CD1c-positive myeloid dendritic cell (primary cell): ENCODE measurements at regions not wholly inside any gene's neighbourhood (a gene's known extent, or its start where the extent isn't known, plus 50 kb on each side); places are given as distances from the start of the nearest gene placed in this dataset.
"Not testable (repeated sequence)": the region's sequence is repeated elsewhere in the genome, so short reads cannot be mapped to it uniquely, and the experiment has no call there.

ENCODE experiments used
- DNase-seq: peaks from one replicate; pipeline ENCODE4 v3.0.0-alpha.2; 2016; ENCODE audit errors: extremely low spot score

- no peak for DNase-seq
Observed at GRCh38 chr3:10625323-10625722, 119.9 kb upstream of the ATP2B2 start.

DNA sequence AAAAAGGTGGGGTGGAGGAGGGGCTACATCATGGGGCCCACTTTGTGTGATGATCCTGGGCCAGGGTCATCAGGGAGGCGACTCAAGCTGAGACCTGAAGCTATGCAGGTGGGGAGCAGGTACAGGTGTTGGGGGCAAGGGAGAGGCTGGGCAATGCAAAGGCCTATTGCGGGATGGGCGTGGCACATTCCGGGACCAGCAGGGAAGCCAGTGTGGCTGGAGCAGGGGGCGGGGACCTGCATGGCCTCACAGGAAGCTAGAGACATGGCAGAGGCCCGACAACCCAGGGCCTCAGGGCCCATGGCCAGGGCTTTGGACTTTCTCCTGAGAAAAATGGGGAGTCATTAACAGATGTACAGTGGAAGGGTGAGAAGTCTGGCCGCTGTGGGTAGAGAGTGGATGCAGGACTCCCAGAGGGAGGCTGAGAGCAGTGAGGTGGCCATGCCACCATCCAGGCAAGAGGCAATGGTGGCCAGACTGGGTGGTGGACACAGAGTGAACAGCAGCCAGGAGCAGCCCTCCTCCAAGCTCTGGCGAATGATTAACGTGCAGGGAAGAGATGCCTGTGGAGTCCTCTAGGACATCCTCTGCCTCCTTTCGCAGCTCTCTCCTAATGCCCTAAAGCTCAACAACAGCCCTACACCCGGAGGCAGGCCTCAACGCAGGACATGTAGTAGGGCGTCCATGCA lies 122.6 kb upstream of the ATP2B2 start:
- no peak for DNase-seq

- DNase-seq, result no peak
Observed at GRCh38 chr3:10628891-10629670, 123.7 kb upstream of the ATP2B2 start.

GRCh38 chr3:10629671-10630040 lies 124.3 kb upstream of the ATP2B2 start:
- no peak for DNase-seq

DNA sequence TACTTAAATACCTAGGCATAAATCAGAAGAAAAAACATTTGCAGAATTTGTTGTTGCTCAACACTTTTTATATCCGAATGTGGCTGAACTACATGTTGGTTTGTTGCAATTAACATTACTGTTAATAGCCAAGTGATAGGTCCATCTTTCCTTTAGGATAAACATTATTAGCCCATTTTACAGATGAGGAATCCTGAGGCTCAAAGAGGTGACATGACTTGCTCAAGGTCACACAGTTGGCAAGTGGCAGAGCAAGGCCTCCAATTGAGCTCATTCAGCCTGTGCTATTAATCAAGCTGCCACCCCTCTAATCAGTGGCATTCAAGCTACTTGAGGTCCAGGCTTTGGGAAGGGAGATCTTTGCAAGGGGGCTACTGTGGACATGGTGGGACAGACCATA lies 125.8 kb upstream of the ATP2B2 start:
- no peak for DNase-seq

DNA sequence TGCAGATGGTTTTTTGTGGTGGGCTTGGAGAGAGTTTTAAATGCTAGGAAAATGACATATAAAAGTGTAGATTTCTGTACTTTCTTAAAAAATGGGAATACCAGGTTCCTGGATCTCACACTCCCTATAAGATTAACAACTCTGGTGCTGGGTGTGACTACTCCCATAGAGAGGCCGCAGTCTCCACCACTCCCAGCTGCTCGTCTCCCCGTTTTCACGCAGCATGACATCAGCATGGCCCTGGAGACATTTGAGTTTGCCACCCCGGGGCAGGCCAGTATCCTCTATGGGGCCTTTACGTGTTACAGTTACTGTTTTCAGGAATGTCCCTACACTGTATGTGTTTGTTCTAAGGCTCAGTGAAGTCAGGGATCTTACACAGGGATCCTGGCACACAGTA lies 126.7 kb upstream of the ATP2B2 start:
- no peak for DNase-seq

- DNase-seq, result no peak
Observed at GRCh38 chr3:10632741-10633140, 127.4 kb upstream of the ATP2B2 start.

DNA sequence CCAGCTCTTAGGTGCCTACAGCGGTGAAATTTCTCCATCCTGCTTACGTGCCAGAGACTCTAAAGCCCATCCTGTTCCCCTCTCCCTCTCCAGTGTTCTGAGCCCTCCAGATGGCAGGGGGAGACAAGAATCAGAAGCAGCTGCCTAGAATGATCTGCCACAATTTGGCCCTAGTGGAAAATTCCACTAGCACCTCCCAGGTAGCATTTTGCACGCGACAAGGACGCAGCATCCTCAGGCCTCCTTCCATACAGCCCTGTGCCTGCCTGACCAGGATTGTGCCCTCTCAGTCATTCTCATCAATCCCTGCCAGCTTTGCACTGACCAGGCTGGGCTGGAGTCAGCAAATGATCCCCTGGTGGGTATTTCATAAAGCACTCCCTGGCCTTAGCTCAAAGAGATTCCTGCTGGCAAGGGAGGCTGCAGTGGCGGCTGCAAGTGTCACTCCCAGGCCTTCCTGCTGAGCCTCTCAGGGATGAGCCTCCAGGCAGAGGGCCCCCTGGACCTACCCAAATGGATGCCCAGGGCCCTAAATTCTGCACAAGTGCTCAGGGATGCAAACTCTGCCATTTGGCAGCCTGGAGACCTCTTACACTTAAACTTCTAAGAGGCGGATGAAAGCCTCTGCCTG lies 130.2 kb upstream of the ATP2B2 start:
- no peak for DNase-seq

DNA sequence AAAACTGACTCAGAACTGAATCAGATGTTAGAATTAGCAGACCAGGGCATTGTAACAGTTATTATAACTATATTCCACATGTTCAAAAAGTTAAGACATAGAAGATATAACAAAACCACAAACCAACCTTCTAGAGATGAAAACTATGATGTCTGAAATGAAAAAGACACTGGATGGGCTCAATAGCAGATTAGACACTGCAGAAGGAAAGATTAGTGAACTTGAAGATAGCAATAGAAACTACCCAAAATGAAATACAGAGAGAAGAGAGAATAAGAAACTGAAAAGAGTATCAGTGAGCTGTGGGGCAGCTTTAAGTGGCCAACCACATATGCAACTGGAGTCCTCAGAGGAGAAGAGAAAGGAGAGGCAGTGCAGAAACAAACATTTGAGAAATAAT lies 132.0 kb upstream of the ATP2B2 start:
- no peak for DNase-seq

DNA sequence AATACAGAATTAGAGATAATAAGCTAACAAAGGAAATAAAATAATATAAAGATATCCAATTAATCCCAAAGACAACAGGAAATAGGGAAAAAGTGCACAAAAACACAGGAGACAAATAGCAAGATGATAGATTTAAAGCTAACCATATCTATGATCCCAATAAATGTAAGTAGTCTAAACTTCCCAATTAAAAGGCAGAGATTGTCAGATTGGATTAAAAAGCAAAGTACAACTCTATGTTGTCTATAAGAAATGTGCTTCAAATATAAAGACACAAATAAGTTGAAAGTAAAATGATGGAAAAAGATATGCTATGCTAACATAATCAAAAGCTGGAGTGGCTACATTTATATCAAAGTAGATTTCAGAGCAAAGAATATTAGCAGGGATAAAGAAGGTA lies 133.1 kb upstream of the ATP2B2 start:
- DNase-seq, result no peak

DNA sequence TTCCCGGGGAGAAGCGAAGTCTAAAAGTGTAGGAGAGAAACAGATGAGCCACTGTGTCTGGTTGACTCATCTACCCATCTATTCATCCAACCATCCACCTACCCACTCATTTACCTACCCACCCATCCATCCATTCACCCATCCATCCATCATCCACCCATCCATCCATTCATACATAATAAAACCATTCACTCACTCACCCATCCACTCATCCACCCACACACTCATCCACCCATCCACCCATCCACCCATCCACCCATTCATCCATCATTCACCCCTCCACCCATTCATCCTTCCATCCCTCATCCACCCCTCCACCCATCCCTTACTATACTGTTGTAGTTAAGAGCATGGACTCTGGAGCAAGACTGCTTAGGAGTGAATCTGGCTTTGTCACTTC lies 136.4 kb upstream of the ATP2B2 start:
- no peak for DNase-seq

GRCh38 chr3:10644189-10644588 lies 138.8 kb upstream of the ATP2B2 start:
- DNase-seq, result no peak

DNA sequence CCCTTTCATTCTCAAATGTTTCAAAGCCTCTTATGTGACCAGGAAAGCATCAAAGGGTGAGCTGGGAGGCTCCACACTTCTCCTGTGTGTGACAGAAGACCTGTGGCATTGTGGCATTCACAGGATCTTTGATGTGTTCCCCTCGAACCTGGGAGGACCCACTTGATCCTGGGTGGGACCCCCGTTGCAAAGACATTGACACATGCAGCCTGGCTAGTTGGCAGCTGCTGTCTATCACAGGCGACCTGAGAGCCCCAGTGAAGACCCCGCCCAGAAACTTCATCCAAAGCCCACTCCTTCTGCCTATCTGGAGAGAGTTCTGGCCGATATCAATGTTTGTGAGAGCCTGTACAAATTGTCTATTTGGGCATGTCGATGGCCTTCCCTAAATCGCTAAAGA lies 140.4 kb upstream of the ATP2B2 start:
- no peak for DNase-seq

DNA sequence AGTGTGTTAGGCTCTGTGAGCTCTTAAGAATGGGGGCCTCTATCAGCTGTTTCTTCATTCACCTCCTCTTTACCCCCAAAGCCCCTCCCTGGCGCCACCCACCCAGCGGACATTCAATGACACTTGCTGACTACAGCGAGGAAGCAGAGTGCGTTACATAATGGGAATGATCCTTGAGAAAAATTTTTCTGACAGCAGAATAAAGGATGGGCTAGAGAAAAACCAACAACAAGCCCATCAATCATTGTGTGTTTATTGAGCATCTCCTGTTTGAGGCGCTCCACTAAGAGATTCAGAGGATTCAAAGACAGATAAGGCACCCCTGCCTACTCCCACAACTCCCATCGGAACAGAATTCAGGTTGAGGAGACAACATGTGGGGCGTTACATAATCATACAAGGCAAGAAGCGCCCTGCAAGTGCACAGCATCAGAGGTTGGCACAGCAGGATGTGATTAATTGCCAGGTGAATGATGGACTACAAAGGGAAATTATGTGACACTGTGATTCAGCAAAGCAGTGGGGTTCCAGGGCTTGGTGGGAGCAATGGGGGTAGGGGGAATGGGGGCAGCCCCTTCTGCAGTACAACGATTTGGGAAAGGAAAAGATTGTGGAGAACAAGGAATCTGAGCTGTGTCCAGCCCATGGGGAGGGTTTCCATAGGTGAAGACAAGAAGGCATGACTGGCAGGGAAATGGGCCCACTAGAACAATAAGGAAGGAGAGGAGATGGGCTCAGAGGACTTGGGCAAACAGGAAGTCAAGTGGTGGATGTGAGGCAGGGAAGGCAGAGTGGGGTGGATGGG lies 141.3 kb upstream of the ATP2B2 start:
- DNase-seq, result no peak

DNA sequence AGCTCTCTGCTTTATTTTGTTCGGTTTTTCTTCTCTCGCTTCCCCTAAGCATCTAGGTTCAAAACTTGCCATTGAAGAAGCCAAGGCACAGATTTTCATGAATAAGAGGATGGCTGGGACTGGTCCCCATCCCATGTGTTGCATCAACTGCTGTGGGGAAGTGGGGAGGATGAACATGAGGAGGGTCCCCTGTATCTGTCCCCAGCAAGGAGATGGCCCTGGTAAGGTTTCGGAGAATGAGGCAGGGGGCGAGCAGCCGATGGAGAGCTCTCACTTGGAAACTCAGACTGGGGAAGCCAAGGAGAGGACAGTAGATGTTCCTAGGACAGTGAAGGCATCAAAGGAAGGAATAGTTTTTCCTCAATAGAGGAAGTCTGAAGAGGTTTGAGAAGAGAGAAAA lies 142.0 kb upstream of the ATP2B2 start:
- no peak for DNase-seq

DNA sequence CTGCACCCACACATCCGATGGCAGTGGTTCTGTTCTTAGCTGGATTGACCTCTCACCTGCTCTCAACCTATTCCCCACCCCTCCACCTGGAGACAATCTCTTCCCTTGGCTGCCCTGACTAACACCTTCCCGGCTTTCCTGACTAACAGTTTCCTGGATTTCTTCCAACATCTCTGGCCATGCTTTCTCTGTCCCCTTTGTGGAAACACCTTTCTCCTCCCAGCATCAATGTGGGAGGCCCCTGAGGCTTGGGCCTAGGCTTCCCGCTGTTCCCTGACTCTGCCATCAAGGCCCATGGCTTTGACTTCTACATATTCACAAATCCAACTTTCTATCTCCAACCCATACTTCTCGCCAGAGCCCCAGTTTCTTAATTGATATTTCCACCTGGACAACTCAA lies 142.8 kb upstream of the ATP2B2 start:
- DNase-seq, result no peak

- DNase-seq, result not testable (repeated sequence)
Observed at GRCh38 chr3:10649463-10649862, 144.1 kb upstream of the ATP2B2 start.

DNA sequence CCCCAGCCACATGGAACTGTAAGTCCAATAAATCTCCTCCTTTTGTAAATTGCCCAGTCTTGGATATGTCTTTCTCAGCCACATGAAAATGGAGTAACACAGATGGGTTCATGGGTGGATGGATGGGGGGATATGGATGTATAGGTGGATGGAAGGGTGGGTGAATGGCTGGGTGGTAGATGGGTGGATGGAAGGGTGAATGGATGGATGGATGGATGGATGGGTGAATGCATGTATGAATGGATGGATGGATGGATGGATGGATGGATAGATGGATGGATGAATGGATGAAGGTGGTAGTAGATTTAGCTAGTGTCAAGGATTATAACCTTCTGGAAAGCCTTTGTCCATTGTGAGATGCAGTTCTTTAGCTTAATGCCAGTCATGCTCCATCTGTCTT lies 146.1 kb upstream of the ATP2B2 start:
- no peak for DNase-seq

DNA sequence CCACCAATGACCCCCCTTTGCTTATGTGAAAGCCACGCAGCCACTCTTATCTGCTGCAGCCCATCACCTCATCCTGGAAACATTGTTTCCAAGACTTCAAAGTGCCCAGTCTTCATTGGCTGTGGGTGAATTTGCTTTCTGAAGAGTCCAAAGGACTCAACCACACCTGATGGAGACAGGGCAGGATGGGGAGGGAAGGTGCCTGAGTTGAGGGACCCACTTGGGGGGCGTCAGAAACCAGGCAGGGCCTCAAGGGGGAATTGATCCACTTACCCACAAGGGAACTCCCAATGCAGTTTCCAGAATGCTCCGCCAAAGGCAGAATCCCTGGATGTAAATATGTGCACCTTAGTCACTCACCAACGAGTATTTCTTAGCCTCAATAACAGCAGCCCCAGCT lies 147.9 kb upstream of the ATP2B2 start:
- no peak for DNase-seq

- DNase-seq, result no peak
Observed at GRCh38 chr3:10653866-10654611, 148.7 kb upstream of the ATP2B2 start.

DNA sequence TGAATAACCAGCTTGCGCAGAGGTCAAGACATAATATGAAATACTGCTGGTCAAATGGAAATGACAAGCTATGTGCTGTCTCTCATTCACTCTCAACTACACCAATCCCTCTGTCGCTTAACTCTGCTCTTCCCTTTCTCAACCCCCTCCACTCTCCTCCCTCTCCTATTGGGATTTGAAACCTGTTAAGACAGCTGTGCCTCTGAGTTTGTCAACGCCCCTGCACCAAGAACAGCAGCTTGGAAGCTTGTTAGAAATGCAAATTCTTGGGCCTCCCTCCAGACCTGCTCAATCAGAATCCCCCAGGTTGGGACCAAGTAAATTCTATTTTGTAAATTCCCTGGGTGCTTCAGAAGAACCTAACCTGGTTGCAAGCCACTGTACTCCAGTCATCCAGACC lies 149.7 kb upstream of the ATP2B2 start:
- no peak for DNase-seq

GRCh38 chr3:10657339-10657738 lies 152.0 kb upstream of the ATP2B2 start:
- not testable (repeated sequence) for DNase-seq
